ENCODE measurements at regions not wholly inside any gene's neighbourhood (a gene's known extent, or its start where the extent isn't known, plus 50 kb on each side); places are given as distances from the start of the nearest gene placed in this dataset.

GRCh38 chr7:135799881-135800280 is 51.3 kb upstream of the FAM180A start:
- intact Hi-C loops (cut with DNase I) = loop anchor here (2.0 to 10.0 kb wide), 2 partner anchors 205 to 209 kb away; no protein-coding TSS in a partner anchor
- Histone ChIP-seq H3K9me3 (no peaks in the 10 kb centered on the region), H3K4me3 (no peak overlapping the region), H3K4me1 (peaks cover 0 to 8% of the 10 kb centered on the region in 2 donors), H3K27me3 (peaks cover 0 to 18% of the 10 kb centered on the region in 2 donors), H3K27ac (no peak overlapping the region), H3K36me3 (no peaks in the 10 kb centered on the region)
- DNase-seq (no peak), ATAC-seq (no peak)
- TF ChIP-seq, protein P1, sequence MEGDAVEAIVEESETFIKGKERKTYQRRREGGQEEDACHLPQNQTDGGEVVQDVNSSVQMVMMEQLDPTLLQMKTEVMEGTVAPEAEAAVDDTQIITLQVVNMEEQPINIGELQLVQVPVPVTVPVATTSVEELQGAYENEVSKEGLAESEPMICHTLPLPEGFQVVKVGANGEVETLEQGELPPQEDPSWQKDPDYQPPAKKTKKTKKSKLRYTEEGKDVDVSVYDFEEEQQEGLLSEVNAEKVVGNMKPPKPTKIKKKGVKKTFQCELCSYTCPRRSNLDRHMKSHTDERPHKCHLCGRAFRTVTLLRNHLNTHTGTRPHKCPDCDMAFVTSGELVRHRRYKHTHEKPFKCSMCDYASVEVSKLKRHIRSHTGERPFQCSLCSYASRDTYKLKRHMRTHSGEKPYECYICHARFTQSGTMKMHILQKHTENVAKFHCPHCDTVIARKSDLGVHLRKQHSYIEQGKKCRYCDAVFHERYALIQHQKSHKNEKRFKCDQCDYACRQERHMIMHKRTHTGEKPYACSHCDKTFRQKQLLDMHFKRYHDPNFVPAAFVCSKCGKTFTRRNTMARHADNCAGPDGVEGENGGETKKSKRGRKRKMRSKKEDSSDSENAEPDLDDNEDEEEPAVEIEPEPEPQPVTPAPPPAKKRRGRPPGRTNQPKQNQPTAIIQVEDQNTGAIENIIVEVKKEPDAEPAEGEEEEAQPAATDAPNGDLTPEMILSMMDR (IDR thresholded peaks at IDR 0.05) = no peak
